IPS DF 4.7 (cell line): ENCODE measurements at regions not wholly inside any gene's neighbourhood (a gene's known extent, or its start where the extent isn't known, plus 50 kb on each side); places are given as distances from the start of the nearest gene placed in this dataset.
"Not testable (repeated sequence)": the region's sequence is repeated elsewhere in the genome, so short reads cannot be mapped to it uniquely, and the experiment has no call there.

Experiments used
- DNase-seq: peaks from one replicate; pipeline ENCODE4 v3.0.0-alpha.2; 2013; ENCODE audit warnings: low spot score; ENCODE audit errors: extremely low read depth

DNA sequence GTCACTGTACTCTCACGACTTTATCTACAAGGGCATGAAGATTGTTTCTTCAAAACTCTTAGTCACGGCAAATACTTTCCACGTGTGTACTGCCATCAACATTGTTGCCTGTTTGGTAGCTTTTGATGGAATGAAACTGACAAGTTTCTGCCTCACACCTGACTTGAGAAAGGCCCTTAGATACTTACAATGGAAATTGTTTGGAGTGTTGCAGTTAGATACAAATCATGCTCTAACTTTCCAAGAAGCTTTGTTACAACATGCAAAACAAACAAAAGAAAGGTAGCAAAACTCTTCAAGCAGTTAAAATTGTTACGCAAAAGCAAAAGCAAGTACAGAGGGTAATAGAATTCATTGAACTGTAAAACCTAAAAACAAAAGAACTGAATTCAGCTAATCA, 91.1 kb upstream of the TLE4 start:
- DNase-seq = no peak

DNA sequence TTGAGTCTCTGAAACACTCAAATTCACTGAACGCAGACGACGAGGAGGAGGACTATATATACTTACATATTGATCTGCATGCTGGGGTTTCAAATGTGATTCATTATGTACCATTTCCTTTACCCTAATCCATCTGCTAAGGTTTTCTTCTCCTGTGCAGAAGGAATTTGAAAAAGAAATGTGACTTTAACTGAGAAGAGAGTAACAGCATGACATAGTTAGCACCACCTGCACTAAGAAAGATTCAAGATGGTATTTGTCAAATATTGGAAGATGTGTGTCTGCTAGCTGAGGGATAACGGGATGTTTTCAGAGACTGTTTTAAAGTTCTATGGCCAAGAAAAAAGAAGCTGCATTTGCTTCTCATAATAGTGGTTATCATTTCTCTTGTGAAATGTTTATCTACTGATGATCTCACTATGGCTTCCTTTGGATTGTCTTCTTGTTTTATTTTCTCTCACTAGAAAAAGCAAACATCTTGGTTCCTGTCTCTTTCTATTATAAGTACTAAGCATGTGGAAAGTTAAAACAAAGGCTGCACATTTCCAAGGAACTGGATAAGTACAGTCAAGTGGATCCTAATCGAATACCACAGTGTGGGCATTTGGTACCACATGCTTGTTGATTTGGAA, 89.8 kb upstream of the TLE4 start:
- DNase-seq = no peak

DNA sequence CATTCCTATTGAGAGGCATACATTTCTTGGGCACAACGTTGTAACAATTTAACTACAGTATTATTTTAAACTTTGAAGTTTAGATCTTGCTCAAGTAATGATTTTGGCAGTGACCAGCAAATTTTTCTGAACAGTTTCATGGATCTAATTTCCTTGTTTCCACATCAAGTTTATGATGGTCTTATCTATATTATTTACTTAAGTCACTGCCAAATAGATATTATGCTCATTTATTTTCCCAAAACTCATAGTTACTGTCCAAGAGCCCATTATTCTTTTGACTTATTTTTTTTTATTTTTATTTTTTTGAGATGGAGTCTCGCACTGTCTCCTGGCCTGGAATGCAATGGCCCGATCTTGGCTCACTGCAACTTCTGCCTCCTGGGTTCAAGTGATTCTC, 86.5 kb upstream of the TLE4 start:
- no peak for DNase-seq

DNA sequence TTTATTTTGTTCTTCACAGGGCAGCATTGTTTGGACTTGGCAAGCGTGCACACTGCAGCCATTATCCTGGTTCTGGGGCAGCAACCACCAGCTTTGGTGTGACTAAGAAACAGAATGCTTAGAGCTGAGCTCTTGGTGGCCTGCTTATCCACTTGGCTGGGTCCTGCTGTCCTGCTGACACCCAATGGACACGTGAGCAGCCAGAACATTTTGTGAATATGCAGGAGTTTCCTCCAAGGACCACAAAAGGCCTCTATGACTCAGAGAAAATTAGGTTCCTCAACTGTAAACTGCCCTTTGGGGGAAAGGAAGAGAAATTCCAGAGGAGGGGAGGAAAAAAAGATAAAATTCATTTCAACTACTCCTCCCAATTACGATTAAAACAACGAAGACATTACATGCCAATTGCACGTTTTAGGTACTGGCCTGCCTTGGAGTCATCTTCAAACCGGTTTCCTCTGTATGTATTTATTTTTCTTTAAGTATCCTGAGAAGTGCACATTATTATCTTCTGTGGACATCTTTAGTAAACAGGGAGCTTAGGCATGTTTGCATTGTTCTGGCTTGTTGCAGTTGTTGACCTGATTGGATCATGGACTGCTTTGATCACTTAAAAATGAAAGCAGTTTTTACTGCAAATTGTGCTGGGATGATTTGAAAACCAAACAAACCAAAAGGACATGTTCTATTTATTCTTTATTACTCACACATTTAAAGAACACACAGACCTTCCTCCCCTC, 82.3 kb upstream of the TLE4 start:
- DNase-seq = no peak

DNA sequence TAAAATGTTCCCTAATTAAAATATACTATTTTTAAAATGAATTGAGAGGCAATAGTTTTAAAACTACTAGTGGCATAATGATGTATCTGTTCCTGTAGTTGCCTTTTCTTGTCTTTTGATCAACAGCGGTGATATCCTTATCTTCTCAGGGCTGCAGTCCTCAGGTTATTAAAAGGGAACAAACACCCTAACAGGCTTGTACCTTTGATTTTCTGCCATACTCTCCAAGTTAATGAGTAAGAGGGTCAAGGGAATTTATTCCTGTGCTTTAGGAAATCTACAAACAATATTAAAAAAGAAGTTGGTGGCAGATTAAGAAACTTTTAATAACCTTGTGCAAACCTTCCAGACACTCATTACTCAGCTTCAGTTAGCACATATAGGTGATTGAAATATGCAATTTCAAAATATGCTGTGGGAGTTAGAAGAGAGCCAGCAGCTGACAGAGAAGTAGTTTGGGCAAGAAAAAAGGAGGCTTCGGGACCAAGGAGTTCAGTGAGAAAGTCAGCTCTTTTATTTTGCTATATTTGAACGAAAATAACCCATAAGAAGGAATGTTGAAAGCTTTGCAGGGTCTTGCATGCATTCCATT, 81.0 kb upstream of the TLE4 start:
- no peak for DNase-seq

DNA sequence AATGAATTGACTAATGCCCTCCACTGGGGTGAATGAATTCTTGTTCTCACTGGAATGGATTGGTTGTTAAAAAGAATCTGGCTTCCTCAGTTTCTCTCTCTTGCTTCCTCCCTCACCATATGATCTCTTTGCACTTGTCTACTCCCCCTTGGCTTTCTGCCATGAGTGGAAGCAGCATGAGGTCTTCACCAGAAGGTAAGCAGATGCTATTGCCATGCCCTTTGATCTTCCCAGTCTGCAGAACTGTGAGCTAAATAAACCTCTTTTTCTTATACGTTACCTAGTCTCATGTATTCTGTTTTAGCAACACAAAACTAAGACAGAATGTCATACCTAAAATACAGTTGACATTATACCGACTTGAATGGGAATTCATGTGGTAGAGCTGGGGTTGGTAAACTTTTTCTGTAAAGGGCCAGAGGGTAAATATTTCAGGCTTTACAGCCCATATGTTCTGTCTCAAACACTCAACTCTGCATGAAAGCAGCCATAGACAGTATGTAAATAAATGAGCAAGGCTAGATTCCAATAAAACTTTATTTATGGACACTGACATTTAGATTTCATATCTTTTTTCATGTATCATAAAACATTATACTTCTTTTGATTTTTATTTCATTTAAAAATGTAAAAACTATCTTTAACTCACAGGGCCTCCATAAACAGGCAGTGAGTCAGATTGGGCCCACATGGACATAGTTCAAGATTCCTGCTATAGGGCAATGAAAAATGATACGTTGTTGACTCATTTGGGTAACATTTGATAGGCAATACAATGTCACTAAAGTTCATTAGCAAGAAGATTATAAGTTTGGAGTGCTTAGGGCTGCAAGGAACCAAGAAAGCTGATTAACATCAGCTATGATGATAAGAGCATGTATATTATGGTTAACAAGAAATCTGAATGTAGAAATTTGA, 79.4 kb upstream of the TLE4 start:
- DNase-seq = no peak

DNA sequence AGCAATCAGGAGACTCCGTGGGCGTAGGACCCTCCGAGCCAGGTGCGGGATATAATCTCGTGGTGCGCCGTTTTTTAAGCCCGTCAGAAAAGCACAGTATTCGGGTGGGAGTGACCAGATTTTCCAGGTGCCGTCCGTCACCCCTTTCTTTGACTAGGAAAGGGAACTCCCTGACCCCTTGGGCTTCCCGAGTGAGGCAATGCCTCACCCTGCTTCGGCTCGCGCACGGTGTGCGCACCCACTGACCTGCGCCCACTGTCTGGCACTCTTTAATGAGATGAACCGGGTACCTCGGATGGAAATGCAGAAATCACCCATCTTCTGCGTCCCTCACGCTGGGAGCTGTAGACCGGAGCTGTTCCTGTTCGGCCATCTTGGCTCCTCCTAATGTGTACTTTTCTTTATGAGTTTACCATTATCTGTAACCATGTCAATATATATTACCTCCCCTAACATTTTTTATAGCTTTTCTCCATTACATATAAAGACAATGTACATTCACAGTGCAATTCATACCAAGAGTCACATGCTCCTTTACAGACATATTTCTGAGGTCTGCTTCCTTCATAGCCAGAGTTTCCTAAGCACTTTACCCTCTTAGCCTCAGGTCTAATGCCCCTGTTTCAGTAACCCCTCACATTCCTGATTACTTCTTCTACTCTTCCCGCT, 71.4 kb upstream of the TLE4 start:
- not testable (repeated sequence) for DNase-seq

DNA sequence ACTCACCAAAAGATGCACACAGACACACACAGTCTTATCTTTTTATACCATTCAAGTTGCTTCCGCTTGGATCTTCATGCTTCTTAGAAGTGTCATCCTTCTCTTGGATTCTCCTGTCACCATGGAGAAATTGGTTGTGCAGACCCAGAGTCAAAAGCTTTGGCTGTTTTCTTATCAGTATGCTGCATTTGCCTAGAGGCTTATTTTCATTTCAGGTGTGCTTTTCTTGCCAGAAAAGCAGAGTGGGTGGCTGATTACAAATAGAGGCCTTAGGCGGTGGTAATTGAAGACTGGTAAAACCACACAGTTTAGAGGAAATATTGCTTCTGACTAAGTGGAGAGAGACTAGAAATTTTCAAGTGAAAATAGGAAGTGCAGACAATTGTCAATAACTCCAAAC, 70.2 kb upstream of the TLE4 start:
- DNase-seq = no peak

DNA sequence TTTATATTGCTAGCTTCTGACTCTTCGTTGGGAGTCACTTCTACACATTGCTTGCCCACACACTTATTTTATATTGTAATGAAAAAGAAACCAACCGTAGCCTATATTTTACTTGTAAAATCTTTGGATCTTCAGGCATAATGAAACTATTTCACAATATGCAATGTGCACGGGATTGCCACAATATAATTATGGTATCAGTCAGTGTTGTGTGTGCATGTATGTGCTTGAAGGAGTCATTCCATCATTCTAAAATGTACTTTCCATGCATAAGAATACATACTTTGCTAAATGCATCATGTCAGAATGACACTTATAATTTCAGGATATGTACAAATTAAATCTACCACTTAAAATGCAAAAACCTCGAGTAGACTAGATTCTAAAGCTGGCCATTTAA, 64.0 kb upstream of the TLE4 start:
- no peak for DNase-seq

DNA sequence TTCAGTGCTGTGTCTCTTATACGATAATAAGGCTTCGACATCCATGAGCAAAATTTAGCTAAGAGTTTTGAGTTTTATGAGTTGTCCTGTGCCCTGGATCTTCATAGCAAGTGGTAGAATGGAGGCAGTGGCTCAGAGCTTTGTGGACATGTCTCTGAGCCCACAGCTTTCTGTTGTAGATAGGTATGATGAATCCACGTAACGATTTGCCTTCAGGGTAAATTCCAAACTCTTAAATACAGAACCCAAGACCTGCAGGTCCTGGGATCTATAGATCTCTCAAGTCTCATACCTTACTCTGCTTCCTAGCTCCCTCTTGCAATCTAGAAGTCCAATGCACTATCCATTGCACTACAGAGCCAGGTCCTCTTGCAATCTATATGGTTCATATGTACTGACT, 59.5 kb upstream of the TLE4 start:
- DNase-seq = no peak
